ENCODE measurements at regions not wholly inside any gene's neighbourhood (a gene's known extent, or its start where the extent isn't known, plus 50 kb on each side); places are given as distances from the start of the nearest gene placed in this dataset.

- no peak for DNase-seq (ENCODE audit: low read depth)
- TF ChIP-seq CTCF (IDR thresholded peaks at IDR 0.05; ENCODE audit: insufficient read depth, low read depth, low read length, missing control alignments), result no peak
- no peak overlapping the region for H3K4me3 ChIP-seq (ENCODE audit: low read depth, low read length)
Measured at GRCh38 chr3:5068531-5069050, 53.5 kb upstream of the ARL8B start.

DNA sequence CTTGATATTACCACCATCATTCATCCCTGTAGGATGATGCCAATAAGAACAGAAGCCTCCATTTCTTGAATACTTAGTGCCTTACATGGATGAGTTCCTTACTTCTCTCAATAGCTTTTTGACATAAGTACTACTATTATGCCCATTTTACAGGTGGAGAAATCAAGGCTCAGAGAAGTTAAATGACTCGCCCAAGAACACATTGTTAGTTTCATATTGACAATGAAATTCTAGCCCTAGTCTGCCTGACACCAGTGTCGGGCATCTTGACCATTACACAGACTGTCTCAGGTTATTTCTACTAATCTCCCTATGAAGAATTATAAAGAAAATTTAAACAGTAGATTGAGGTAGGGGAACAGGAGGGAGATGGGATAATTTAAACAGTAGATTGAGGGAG lies 52.5 kb upstream of the ARL8B start:
- no peak overlapping the region for H3K4me3 ChIP-seq (ENCODE audit: low read depth, low read length)
- TF ChIP-seq CTCF (IDR thresholded peaks at IDR 0.05; ENCODE audit: insufficient read depth, low read depth, low read length, missing control alignments), result no peak
- no peak for DNase-seq (ENCODE audit: low read depth)

DNA sequence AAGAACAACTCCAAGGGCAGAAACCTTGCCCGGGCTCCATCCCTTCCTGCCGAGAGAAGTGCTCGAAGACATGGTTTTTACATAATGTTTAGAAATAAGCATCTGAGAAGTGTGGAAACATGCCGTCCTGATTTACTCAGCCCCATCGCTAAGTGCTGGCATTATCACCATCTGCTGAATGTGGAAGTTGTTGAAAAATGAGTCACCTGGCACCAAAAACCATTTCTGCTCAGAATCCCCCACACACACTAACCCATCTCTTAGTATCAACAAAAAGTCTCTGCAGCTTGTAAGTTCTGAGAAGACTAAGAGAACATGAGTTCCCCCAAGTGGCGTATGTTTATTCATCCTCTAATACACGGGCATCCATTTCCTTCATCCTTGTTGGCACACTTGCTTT lies 51.0 kb upstream of the ARL8B start:
- TF ChIP-seq CTCF (IDR thresholded peaks at IDR 0.05; ENCODE audit: insufficient read depth, low read depth, low read length, missing control alignments), result no peak
- no peak overlapping the region for H3K4me3 ChIP-seq (ENCODE audit: low read depth, low read length)
- DNase-seq (ENCODE audit: low read depth), result no peak

- DNase-seq (ENCODE audit: low read depth), result no peak
- H3K4me3 ChIP-seq (ENCODE audit: low read depth, low read length), result no peak overlapping the region
- TF ChIP-seq CTCF (IDR thresholded peaks at IDR 0.05; ENCODE audit: insufficient read depth, low read depth, low read length, missing control alignments), result no peak
Measured at GRCh38 chr3:5072100-5072816, 49.8 kb upstream of the ARL8B start.
